ENCODE measurements at regions not wholly inside any gene's neighbourhood (a gene's known extent, or its start where the extent isn't known, plus 50 kb on each side); places are given as distances from the start of the nearest gene placed in this dataset.

DNA sequence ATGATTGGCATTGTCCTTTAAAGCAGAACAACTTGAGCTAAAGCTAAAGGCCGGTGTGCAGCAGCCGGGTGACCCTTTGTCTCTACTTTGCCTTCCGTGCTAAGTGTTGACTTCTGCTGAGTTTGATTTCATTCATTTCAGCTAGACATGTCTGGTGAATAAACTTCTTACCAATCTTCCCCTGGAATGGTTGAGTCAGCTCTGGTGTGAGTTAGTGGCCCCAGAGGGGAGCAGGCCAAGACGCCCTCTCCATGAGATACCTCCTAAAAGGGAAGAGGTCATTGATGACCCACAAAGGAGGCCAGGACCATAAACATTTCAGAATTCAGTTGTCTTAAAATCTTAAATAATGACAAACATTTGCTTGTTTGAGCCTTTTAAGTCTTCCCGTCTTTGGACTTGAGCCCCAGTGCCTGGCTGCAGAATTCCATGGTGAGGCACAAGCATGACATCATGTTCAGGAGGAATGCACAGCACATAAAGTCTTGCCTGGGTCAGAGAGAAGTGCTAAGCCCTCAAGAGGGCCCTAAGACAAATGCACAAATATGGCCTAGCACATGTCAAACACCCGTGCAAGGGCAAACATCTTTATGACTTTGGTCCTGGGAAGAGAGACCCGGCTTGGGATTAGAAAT lies 96.3 kb upstream of the NEDD9 start:
- no peak overlapping the region for H3K27ac ChIP-seq
- no peak for TF ChIP-seq ZFX (IDR thresholded peaks at IDR 0.05; ENCODE audit: borderline replicate concordance)
- TF ChIP-seq, protein P1, sequence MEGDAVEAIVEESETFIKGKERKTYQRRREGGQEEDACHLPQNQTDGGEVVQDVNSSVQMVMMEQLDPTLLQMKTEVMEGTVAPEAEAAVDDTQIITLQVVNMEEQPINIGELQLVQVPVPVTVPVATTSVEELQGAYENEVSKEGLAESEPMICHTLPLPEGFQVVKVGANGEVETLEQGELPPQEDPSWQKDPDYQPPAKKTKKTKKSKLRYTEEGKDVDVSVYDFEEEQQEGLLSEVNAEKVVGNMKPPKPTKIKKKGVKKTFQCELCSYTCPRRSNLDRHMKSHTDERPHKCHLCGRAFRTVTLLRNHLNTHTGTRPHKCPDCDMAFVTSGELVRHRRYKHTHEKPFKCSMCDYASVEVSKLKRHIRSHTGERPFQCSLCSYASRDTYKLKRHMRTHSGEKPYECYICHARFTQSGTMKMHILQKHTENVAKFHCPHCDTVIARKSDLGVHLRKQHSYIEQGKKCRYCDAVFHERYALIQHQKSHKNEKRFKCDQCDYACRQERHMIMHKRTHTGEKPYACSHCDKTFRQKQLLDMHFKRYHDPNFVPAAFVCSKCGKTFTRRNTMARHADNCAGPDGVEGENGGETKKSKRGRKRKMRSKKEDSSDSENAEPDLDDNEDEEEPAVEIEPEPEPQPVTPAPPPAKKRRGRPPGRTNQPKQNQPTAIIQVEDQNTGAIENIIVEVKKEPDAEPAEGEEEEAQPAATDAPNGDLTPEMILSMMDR (IDR thresholded peaks at IDR 0.05), result no peak

DNA sequence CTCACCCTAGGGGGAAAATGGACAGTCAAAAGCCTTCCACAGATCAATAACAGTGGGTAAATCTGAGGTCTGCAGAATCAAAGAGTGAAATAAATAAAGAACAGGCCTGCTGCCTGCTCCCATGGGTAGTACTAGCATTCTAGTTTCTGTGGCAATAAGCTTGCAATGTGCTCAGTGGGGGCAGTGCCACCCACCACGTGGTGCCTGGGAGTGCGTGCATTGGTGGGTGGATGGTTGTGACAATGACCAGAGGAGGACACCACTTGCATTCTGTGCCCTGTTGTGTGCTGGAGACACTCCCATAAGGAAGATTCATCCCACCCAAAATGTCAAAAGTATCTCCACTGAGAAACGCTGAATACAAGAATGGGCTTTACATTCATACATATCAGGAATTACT lies 95.5 kb upstream of the NEDD9 start:
- no peak for TF ChIP-seq ZFX (IDR thresholded peaks at IDR 0.05; ENCODE audit: borderline replicate concordance)
- TF ChIP-seq, protein P1 (IDR thresholded peaks at IDR 0.05), result no peak
- H3K27ac ChIP-seq, result no peak overlapping the region

DNA sequence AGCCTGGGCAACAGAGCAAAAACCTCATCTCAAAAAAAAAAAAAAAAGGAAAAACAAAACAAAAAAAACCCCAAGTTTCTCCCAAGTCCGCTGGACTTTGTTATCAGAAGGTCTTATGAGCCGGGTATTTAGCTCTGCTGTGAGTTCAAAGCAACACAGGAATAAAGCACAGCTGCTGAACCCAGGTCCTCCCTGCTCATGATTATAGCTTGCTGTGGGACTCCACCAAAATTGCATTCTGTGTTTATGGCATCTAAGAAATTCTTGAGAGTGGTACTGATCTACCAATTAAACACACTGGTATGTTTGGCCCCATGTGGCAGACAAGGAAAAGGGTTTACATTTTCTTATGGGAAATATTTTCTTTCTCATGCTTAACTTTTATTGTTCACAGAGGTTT lies 93.6 kb upstream of the NEDD9 start:
- H3K27ac ChIP-seq, result no peak overlapping the region
- TF ChIP-seq, protein P1 (IDR thresholded peaks at IDR 0.05), result no peak
- TF ChIP-seq ZFX (IDR thresholded peaks at IDR 0.05; ENCODE audit: borderline replicate concordance), result no peak

DNA sequence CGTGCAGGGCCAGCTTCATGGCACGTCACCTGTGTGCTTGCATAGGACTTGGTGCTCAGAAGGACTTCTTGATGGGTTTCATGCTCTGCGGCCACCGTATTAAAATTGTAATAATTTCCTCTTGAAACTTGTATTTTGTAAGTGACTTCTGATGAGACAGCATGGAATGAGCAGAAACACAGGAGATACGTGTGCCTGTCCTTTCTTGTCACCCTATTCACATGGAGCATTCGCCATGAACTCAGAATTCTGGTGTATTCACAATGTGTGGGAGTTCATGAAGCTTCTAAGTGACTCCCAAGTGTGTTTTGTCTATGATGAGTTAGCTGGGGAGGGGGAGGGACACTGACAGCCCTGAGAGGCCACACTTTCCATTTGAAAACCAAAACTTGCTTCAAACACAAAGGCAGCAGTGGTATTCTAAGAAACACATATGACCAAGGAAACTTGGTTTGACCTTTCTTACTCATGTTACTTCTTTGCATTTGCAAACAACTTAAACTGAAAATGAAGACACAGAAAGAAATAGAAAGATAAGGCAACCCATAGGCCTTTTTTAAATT lies 92.1 kb upstream of the NEDD9 start:
- TF ChIP-seq, protein P1 (IDR thresholded peaks at IDR 0.05), result no peak
- no peak for TF ChIP-seq ZFX (IDR thresholded peaks at IDR 0.05; ENCODE audit: borderline replicate concordance)
- no peak overlapping the region for H3K27ac ChIP-seq

DNA sequence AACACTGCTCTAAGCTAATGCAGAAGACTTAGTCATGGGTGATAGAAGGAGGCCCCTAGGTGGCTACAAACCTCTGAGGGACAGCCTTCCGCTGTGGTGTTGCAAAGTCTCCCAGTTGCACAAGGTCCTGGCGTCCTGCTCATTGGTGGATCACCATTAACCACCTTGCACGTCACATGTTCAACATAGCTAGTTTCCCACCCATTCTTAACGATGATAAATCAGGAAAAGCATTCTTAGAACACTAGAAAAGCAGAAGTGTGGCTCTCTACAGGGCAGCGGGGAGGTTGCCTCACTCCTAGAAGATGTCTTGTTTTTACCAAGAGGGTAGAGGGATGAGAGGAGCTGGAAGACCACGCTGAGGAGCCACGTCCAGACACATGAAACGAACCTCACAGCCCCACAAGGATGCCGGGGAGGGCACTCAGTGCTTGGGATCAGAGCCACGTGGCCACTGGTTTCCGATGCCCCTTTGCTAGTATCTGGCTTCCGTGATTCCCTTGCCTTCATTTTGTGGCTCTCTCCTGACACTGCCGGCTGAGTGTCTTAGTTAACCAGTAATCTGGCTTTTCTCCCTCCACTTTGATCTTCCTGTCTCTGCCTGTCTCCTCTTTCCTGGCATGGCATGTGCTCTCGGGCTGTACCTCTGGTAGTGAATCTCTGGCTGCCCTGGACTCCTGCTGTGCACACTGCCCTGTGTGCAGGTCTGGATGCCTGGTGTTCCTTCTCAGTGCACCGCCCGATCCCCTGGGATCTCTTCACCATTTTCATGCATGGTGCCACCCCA lies 91.4 kb upstream of the NEDD9 start:
- TF ChIP-seq, protein P1 (IDR thresholded peaks at IDR 0.05), result no peak
- TF ChIP-seq ZFX (IDR thresholded peaks at IDR 0.05; ENCODE audit: borderline replicate concordance), result no peak
- H3K27ac ChIP-seq, result no peak overlapping the region

DNA sequence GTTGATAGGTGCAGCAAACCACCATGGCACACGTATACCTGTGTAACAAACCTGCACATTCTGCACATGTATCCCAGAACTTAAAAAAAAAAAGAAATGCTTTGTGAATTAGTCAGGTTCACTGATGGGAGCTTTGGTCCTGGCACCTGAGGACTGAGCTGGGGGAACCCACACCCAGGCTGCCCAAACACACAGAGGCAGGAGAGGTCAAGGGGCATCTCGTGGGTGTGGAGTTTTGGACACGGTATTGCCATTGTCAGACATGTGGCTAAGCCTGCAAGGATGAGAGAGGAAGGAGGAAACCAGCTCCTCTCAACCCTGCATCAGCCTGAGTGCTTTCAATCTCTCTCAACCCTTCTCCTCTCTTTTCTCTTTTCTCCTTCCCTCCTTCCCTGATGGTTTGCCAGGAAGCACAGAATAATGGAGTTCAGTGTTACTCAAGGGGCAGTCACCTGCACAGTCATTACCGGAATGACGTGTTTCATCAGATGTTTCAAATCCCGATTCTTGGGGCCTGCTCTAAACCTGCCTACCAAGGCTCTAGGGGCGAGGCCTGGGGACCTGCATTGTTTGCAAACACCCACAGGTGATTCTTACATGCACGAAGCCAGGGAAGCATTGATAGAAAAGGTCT lies 89.9 kb upstream of the NEDD9 start:
- H3K27ac ChIP-seq, result no peak overlapping the region
- no peak for TF ChIP-seq ZFX (IDR thresholded peaks at IDR 0.05; ENCODE audit: borderline replicate concordance)
- TF ChIP-seq, protein P1 (IDR thresholded peaks at IDR 0.05), result no peak
